SU-DHL-6 (cell line): ENCODE measurements at regions not wholly inside any gene's neighbourhood (a gene's known extent, or its start where the extent isn't known, plus 50 kb on each side); places are given as distances from the start of the nearest gene placed in this dataset.

Experiments
- H2AFZ ChIP-seq: fragments of 200-600 bp; sonication (generic); 2 replicates; pipeline ENCODE4 v1.6.1; 2014; ENCODE audit warnings: low read depth, mild to moderate bottlenecking, moderate library complexity, mixed read lengths, antibody characterized with exemption, low read length; ENCODE audit not compliant: severe bottlenecking
- H3F3A ChIP-seq: fragments of 200-600 bp; shearing (Covaris generic); 2 replicates; pipeline ENCODE4 v1.6.0; 2016; ENCODE audit warnings: antibody characterized with exemption, mild to moderate bottlenecking; ENCODE audit not compliant: insufficient read depth
- H3K27ac ChIP-seq: fragments of 200-600 bp; sonication (generic); 2 replicates; pipeline ENCODE4 v1.5.1; 2016; ENCODE audit warnings: low read depth, mild to moderate bottlenecking, low read length, moderate library complexity, mixed read lengths
- H3K27me3 ChIP-seq: fragments of 200-600 bp; sonication (generic), shearing (Covaris generic); 2 replicates; pipeline ENCODE4 v1.6.0; 2014; ENCODE audit warnings: mild to moderate bottlenecking, low read length
- H3K36me3 ChIP-seq: fragments of 200-600 bp; sonication (generic); 2 replicates; pipeline ENCODE4 v1.6.1; 2014; ENCODE audit warnings: mild to moderate bottlenecking, low read length, mixed read lengths
- H3K4me2 ChIP-seq: fragments of 300-600, 200-600 bp; shearing (Covaris generic), sonication (generic); 2 replicates; pipeline ENCODE4 v1.6.0; 2014; ENCODE audit warnings: low read length, low read depth, mild to moderate bottlenecking; ENCODE audit not compliant: poor library complexity, severe bottlenecking
- H3K4me3 ChIP-seq: fragments of 200-600 bp; sonication (generic); 2 replicates; pipeline ENCODE4 v1.5.1; 2014; ENCODE audit warnings: antibody characterized with exemption, low read length, mild to moderate bottlenecking, mixed read lengths; ENCODE audit not compliant: insufficient read depth, poor library complexity, severe bottlenecking
- H3K79me2 ChIP-seq: fragments of 200-600 bp; sonication (generic); 2 replicates; pipeline ENCODE4 v1.6.1; 2014; ENCODE audit warnings: mild to moderate bottlenecking, low read length, moderate library complexity; ENCODE audit not compliant: insufficient read depth
- H3K9ac ChIP-seq: fragments of 200-600 bp; sonication (generic); 2 replicates; pipeline ENCODE4 v1.7.0; 2014; ENCODE audit warnings: mild to moderate bottlenecking, low read length
- H3K9me2 ChIP-seq: fragments of 200-600 bp; sonication (generic); replicated peaks from 2 replicates; pipeline ENCODE4 v1.6.1; 2014; ENCODE audit warnings: low read length; ENCODE audit not compliant: insufficient read depth
- H3K9me3 ChIP-seq: fragments of 200-600 bp; sonication (generic); 2 replicates; pipeline ENCODE4 v1.6.1; 2014; ENCODE audit warnings: low read length, mixed read lengths; ENCODE audit not compliant: insufficient read depth
- H4K20me1 ChIP-seq: fragments of 200-600 bp; sonication (generic); 2 replicates; pipeline ENCODE4 v1.6.1; 2014; ENCODE audit warnings: low read depth, mild to moderate bottlenecking, antibody characterized with exemption, low read length, moderate library complexity, mixed read lengths
- EZH2phosphoT487 ChIP-seq: fragments of 200-600 bp; sonication (generic), shearing (Covaris generic); conservative IDR thresholded peaks from 2 replicates; pipeline ENCODE4 v1.6.1; 2018; ENCODE audit warnings: mild to moderate bottlenecking, antibody characterized with exemption, low read length, moderate library complexity, mixed read lengths
- TF ChIP-seq, protein P1 (sequence below): fragments of 200-600 bp; sonication (generic); IDR thresholded peaks from one replicate; pipeline ENCODE4 v1.5.1; 2017; ENCODE audit warnings: antibody characterized with exemption, mild to moderate bottlenecking, low read length, moderate library complexity; ENCODE audit not compliant: insufficient read depth, poor library complexity, severe bottlenecking

DNA sequence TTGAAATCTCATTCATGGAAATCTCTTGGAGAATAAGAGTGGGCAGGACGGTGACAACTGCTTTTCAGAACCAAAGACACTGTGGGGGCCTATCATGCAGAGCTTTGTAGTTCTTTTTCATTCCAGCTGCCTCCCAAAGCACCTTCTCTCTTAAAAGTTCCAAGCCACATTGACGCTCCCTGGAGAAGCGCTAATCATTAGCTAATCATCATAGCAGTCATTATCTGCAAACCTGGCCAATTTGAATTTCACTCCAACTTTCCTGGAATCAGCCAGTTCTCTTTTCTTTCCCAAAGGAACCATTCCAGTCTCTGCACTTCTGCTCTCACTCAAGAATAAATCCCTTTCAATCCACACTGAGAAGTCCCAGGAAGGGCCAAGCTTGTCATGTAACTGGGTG lies 1144.1 kb upstream of the IGFBP7 start:
- no peak overlapping the region for H3K27ac ChIP-seq
- no peak overlapping the region for H3K9ac ChIP-seq
- H3K9me2 ChIP-seq = no peaks in the 10 kb centered on the region
- H2AFZ ChIP-seq = no peak overlapping the region
- H3F3A ChIP-seq = no peaks in the 10 kb centered on the region
- H3K36me3 ChIP-seq = no peaks in the 10 kb centered on the region
- no peaks in the 10 kb centered on the region for H3K79me2 ChIP-seq
- H4K20me1 ChIP-seq = no peaks in the 10 kb centered on the region
- no peaks in the 10 kb centered on the region for H3K9me3 ChIP-seq
- no peak for TF ChIP-seq EZH2phosphoT487
- TF ChIP-seq, protein P1, sequence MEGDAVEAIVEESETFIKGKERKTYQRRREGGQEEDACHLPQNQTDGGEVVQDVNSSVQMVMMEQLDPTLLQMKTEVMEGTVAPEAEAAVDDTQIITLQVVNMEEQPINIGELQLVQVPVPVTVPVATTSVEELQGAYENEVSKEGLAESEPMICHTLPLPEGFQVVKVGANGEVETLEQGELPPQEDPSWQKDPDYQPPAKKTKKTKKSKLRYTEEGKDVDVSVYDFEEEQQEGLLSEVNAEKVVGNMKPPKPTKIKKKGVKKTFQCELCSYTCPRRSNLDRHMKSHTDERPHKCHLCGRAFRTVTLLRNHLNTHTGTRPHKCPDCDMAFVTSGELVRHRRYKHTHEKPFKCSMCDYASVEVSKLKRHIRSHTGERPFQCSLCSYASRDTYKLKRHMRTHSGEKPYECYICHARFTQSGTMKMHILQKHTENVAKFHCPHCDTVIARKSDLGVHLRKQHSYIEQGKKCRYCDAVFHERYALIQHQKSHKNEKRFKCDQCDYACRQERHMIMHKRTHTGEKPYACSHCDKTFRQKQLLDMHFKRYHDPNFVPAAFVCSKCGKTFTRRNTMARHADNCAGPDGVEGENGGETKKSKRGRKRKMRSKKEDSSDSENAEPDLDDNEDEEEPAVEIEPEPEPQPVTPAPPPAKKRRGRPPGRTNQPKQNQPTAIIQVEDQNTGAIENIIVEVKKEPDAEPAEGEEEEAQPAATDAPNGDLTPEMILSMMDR = no peak
- H3K4me3 ChIP-seq = no peak overlapping the region
- no peaks in the 10 kb centered on the region for H3K27me3 ChIP-seq
- no peak overlapping the region for H3K4me2 ChIP-seq

DNA sequence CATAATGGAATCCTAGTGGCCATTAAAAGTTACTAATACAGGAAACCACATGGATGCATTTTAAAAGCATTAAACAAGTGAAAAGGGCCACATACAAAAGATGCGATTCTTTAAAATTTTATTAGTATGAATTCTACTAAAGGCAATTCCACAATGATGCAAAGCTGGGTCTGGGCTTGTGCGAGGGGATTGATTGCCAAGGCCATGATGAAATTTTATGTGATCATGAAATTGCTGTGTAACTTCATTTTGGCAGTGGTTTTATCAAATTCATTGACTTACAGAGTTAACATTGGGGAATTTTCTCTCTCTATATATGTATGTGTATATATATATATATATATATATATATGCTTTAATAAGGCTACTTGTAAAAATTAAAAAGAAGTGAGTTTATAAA lies 1142.5 kb upstream of the IGFBP7 start:
- Histone ChIP-seq H3K36me3 (no peaks in the 10 kb centered on the region), H2AFZ (no peak overlapping the region), H4K20me1 (no peaks in the 10 kb centered on the region), H3K27ac (no peak overlapping the region), H3K9ac (no peak overlapping the region), H3K4me2 (no peak overlapping the region), H3K9me2 (no peaks in the 10 kb centered on the region), H3F3A (no peaks in the 10 kb centered on the region), H3K79me2 (no peaks in the 10 kb centered on the region), H3K9me3 (no peaks in the 10 kb centered on the region), H3K27me3 (no peaks in the 10 kb centered on the region), H3K4me3 (no peak overlapping the region)
- TF ChIP-seq, protein P1 = no peak
- TF ChIP-seq EZH2phosphoT487 = no peak

DNA sequence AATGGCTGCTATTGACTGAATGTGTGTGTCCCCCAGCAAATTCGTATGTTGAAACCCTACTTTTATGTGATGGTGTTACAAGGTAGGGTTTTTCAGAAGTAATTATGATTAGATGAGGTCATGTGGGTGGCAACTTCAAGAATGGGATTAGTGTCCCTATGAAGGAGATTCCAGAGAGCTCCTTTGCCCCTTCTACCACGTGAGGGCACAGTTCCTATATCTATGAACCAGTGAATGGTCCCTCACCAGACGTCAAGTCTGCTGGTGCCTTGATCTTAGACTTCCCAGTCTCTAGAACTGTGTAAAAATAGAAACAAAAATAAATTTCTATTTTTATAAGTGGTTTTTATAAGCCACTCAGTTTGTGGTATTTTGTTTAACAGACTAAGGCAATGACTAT lies 1137.6 kb upstream of the IGFBP7 start:
- Histone ChIP-seq H3K4me3 (no peak overlapping the region), H3K79me2 (no peaks in the 10 kb centered on the region), H3K27ac (no peak overlapping the region), H3K4me2 (no peak overlapping the region), H3K9me2 (no peaks in the 10 kb centered on the region), H4K20me1 (no peaks in the 10 kb centered on the region), H2AFZ (no peak overlapping the region), H3K36me3 (no peaks in the 10 kb centered on the region), H3K9me3 (no peaks in the 10 kb centered on the region), H3K9ac (no peak overlapping the region), H3K27me3 (no peaks in the 10 kb centered on the region), H3F3A (no peaks in the 10 kb centered on the region)
- TF ChIP-seq, protein P1 = no peak
- TF ChIP-seq EZH2phosphoT487 = no peak
